Daoy (cell line): ENCODE measurements at regions not wholly inside any gene's neighbourhood (a gene's known extent, or its start where the extent isn't known, plus 50 kb on each side); places are given as distances from the start of the nearest gene placed in this dataset.

Source experiments
- DNase-seq: peaks from one replicate; pipeline ENCODE4 v3.0.0-alpha.2; 2015; ENCODE audit warnings: low read depth

DNA sequence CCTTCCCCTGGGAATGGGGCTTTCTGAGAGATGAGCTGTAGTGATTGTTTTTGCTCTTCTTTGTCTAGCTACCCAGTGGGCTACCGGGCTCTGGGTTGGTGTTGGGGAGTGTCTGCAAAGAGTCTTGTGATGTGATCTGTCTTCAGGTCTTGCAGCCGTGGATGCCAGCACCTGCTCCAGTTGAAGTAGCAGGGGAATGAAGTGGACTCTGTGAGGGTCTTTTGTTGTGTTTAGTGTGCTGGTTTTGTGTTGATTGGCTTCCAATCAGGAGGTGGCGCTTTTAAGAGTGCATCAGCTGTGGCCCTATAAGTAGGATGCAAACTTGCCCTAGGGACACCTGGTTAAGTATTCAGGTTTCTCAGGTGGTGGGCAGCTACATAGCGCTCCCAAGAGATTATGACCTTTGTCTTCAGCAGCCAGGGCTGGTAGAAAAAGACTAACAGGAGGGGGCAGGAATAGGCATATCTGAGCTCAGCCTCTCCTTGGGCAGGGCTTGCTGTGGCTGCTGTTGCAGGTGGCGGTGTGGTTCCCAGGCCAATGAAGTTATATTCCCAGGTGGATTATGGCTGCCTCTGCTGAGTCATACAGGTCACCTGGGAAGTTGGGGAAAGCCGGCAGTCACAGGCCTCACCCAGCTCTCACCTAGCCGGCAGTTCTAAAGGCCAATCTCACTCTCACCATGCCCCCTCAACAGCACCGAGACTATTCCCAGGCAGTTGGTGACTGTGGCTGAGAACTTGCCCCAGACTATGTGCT lies 315.7 kb upstream of the C11orf87 start:
- DNase-seq: no peak

DNA sequence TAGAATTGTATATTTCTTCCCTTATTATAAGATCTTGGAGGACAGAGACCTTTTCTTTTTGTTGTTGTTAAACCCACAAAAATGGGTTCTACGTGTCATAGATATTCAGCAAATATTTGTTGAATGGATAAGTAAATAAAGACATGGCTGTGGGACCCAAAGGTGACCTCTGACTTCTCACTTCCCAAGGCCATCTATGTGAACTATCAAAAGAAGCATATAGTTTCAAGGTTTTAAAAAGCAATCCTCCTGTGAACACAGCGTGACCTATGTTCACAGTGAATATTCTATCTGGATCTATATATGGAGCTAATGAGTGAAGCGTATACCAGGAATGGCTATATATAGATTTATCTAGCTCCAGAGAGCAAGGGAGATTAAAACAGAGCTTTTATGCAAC lies 312.8 kb upstream of the C11orf87 start:
- no peak for DNase-seq

DNA sequence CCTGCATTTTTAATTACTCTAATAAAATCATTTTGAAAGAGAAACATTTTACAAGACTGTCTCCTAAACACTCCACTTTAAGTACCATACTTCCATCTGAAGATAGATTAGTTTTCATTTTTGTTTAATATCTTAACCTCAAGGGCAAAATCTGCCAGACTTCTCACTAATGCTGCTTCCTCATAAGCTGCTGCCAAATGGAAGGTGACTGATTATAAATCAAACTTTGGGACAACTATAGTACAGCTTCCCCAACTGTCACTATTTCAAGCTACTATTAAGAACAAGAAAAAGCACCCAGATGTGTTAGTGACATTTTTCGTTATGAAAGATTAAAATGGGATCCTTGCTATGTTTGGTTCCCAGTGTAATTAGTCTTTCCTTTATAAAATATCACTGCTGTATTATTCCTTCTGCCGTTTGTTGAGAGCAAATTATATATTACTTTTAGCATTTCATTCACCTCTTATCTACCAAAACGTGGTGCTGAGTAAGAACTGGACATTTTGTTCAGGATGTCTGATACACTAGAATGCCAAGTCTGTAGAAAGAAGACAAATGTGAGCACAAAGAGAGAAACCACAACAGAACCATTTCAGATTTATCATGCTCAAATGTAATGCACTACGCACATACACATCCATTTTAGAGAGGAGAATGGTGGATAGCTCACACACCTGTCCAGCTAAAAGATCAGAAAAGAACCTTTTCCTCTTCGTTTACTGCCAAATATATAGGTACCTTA lies 312.2 kb upstream of the C11orf87 start:
- DNase-seq: no peak

DNA sequence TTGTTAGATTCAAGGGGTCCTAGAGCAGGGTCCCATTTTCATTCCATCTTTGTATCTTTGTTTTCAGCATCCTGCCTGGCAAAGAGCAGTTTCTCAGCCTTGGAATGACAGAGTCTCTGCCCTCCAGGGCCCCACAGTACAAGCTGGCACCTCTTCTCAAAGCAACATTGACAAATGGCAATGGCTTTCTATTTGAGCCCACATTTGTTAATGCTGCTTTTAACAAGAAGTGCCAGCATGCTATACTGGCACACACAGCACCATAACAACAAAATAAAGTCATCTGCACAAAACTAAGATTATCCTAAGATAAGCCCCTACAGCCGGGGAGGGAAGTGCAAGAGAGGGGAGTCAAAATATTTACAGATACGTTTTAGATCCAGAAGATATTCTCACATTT lies 309.7 kb upstream of the C11orf87 start:
- DNase-seq: no peak

DNA sequence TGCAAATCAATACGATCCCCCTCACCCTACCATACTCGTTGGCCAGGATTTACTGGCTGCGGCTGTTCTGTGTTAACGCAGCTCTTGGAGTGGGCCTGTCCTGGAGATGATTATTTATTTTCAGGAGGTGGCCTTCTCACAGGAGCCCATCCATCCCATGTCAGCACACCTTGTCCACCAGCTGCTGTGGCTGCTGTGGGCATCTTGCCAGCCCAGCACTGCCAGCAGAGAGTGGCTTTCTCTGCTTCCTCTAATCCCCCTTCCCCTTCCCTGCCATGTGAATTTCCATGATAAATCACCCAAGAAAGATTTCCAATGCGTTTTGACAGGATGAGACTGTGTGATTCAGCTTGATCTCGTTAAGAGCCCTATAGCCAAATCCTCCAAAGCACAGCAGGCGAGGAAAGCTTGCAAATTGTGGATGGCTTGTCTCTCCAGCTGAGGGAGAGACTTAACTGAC lies 309.1 kb upstream of the C11orf87 start:
- DNase-seq: no peak

GRCh38 chr11:109120341-109120740 lies 301.6 kb upstream of the C11orf87 start:
- no peak for DNase-seq

DNA sequence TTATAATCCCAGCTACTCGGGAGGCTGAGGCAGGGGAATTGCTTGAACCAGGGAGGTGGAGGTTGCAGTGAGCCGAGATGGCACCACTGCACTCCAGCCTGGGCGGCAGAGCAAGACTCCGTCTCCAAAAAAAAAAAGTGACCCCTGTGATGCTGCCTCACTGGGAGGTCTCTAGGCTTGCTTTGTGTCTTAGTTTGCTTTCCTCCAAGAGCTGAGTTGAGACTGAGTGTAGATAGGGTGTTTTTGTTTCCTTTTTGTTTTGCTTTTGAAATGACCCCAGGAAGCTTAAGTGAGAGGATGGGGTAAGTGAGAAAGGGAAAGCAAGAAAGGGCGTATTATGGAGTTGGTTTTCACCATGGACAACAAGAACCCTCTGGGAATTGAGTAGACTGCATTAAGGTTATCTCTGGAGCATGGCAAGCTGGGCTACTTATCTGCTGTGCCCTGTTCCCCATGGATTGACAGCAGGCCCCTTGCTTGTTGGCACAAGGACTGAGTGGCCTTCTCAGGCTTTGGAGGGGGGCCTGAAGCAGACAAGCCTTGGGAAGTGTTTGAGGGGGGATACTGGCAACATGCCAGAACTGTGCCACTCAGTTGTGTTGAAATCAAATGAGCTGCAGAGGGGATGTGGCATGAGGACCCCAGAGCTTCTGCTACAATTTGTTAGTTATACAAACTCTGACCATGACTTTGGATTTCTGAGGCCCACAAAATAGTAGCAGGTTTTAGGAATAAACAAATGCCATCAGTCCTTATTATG lies 300.6 kb upstream of the C11orf87 start:
- DNase-seq: no peak

GRCh38 chr11:109123816-109124787 lies 297.9 kb upstream of the C11orf87 start:
- DNase-seq: no peak

GRCh38 chr11:109130910-109131309 lies 291.1 kb upstream of the C11orf87 start:
- DNase-seq: no peak

GRCh38 chr11:109132539-109132938 lies 289.5 kb upstream of the C11orf87 start:
- no peak for DNase-seq

GRCh38 chr11:109133159-109133558 lies 288.8 kb upstream of the C11orf87 start:
- no peak for DNase-seq

DNA sequence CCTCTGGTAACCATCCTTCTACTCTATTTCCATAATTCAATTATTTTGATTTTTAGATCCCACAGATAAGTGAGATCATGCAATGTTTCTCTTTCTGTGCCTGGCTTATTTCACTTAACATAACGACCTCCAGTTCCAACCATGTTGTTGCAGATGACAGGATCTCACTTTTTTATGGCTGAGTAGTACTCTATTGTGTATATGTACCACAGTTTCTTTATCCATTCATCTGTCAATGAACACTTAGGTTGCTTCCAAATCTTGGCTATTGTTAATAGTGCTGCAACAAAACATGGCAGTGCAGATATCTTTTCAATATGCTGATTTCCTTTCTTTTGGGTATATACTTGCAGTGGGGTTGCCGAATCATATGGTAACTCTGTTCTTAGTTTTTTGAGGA lies 286.4 kb upstream of the C11orf87 start:
- no peak for DNase-seq

DNA sequence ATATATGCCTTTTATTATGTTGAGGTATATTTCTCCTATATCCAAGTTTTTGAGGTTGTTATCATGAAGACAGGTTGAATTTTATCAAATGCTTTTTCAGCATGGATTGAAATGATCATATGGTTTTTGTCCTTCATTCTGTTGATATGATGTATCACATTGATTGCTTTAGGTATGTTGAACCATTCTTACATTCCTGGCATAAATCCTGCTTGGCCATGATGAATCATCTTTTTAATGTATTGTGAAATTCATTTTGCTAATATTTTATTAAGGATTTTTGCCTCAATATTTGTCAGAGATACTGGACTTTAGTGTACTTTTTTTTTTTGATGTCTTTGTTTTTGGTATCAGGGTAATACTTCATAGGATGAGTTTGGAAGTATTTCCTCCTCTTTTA lies 283.8 kb upstream of the C11orf87 start:
- DNase-seq: no peak

- no peak for DNase-seq
These were observed 281.6 kb upstream of the C11orf87 start for GRCh38 chr11:109140426-109140825.

- DNase-seq: no peak
These were observed 281.0 kb upstream of the C11orf87 start for GRCh38 chr11:109140857-109141515.

DNA sequence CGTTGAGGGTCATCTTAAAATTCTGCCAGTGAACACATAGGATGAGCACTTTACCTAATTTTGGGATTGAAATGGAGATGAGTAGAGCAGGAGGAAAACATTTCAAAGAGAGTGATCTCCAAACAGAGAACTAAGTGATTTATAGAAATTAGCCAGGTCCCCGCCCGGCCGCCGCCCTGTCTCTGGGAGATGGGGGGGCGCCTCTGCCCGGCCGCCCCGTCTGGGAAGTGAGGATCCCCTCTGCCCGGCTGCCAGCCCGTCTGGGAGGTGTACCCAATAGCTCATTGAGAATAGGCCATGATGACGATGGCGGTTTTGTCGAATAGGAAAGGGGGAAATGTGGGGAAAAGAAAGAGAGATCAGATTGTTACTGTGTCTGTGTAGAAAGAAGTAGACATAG lies 276.7 kb upstream of the C11orf87 start:
- DNase-seq: no peak

GRCh38 chr11:109147726-109148125 lies 274.3 kb upstream of the C11orf87 start:
- no peak for DNase-seq

- no peak for DNase-seq
These were observed 273.3 kb upstream of the C11orf87 start for GRCh38 chr11:109148669-109149068.

DNA sequence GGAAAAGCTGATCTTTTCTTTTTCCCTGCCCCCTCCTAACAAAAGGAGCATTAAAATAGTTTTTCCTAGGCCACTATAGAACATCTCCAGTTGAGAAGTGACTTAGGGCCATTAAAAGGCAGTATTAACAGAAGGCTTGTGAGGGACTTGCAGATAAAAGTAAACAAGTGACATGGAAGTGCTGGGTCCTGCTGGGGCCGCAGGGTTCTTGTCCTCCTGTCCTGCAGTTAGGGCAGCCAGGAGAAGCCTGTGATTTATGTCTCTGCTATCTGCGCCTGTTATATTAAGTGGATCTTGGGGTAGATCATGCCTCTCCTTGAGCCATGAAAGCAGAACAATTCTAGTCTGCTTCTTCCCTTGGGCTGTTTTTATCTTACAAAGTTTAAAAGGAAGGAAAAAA lies 271.4 kb upstream of the C11orf87 start:
- DNase-seq: no peak

- DNase-seq: no peak
These were observed 268.2 kb upstream of the C11orf87 start for GRCh38 chr11:109153836-109154235.

- no peak for DNase-seq
These were observed 266.7 kb upstream of the C11orf87 start for GRCh38 chr11:109155291-109155690.
